NCI-H2107 (cell line): ENCODE measurements at regions not wholly inside any gene's neighbourhood (a gene's known extent, or its start where the extent isn't known, plus 50 kb on each side); places are given as distances from the start of the nearest gene placed in this dataset.
A peak's percentile ranks its signal among the peaks of the same experiment; 100 is the strongest.
"Not testable (repeated sequence)": the region's sequence is repeated elsewhere in the genome, so short reads cannot be mapped to it uniquely, and the experiment has no call there.

Source experiments
- DNase-seq: peaks from one replicate; lab custom pipeline; 2025; lab: John Stamatoyannopoulos, UW

DNA sequence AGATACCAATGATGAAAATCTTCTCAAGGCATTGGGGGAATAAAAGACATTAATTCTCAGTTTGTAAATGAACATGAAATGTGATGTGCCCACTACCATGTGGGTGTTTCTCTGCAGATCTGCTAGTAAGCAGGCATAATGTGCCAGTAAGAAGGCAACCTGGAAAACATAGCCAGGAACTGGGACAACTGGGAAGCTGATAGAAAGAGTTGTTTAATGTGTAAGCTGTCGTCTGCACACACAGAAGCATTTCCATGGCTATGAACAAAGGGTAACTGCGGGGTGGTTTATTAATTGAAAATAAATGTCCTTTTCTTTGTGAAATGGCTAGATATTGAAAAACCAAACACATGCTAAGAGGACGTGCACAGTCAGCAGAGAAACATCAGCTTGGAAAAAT lies 52.0 kb downstream of the ZC3H11B start:
- no peak for DNase-seq

GRCh38 chr1:219559899-219560298 lies 53.0 kb downstream of the ZC3H11B start:
- DNase-seq: no peak

DNA sequence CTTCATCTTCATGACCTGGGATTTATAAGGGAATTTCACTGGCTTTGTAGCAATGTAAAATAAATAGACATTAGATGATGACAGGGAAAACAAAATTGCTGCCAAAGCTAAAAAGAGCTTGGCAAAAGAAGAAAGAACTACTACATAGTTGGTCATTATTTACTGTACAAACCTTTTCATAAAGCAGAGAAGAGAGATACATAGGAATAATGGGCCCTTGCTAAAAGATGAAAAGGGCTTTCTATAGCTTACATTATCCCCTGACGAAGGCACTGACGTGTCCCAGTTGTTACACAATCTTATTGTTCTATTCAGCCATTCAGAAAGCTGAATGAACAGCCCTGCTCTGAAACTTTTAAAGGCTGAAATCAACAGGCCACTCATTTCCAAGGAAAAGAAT lies 57.1 kb downstream of the ZC3H11B start:
- DNase-seq: no peak

DNA sequence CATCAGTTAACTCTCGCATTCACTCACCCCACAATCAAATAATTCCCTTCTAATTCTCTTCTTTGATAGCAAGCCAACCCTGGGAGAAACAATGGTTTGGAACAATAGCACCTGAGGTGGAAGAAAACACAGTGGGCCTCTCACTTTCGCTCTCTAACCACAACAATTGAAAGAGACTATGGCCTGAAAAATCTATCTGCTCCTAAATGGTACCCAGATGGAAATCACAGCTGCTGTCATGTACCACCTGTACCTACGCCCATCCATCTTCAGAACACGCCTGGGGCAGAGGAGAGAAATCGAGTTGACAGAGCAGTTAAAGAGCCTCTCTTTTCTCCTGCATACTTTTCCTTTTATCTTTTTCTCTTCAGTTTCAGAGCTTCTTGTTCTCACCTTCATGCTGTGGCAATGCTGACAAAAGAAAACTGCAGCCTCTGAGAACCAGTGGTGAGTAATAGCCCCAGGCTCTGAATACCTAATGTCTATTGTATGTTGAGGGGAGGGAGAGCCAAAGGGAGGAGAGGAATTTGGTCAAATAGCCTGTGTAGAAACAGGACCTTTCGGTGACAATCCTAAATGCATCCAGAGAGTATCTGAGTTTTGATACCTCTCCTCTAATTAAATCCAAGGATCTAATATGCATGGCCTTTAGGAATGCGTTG lies 57.7 kb downstream of the ZC3H11B start:
- no peak for DNase-seq

DNA sequence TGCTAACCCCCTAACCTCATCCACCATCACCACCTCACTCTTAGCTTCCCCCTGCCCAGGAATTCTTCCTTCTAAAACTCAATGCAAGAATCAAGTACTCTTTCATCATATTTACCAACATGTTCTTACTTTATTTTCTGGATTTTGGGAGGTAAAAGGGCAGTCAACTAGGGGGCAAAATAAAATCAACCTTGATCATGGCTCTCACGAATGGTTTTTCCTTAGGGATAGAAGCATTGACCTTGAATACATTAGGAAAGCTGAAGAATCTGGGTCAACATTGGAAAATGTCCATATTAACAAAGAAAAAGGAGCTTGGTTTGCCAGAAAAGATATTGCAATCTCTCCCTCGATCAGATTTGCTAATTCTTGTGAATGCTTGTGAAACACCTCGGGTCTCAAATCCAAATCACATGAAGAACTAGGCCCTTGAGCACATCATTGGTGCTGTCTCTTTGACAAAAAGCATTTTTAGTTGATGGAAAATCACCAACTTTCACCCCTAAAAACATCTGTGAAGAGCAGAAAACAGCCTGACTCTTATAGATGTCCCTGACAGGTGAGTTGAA lies 58.9 kb downstream of the ZC3H11B start:
- no peak for DNase-seq

GRCh38 chr1:219550201-219550600 lies 62.7 kb downstream of the ZC3H11B start:
- DNase-seq: no peak

DNA sequence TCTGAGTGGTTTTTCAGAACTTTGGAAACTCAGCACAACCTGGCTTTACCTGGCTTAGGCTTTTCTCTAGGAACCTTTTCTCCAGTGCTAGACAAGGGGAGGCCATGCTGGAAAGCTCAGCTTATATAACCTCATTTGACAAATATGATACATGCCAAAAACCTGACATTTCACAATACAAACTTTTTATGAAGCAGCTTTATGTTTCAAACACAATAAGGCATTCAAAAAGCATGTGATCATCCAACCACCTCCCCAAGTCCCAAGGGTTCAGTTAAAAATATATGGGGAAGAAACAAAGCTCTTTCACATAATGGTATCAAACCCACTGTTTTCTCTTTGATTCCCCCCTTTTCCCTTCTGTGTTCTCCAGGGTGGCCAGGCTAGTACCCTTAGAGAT lies 63.7 kb downstream of the ZC3H11B start:
- DNase-seq: no peak

- no peak for DNase-seq
Observed at GRCh38 chr1:219548386-219548785, 64.5 kb downstream of the ZC3H11B start.

- DNase-seq: not testable (repeated sequence)
Observed at GRCh38 chr1:219545756-219546155, 67.1 kb downstream of the ZC3H11B start.

DNA sequence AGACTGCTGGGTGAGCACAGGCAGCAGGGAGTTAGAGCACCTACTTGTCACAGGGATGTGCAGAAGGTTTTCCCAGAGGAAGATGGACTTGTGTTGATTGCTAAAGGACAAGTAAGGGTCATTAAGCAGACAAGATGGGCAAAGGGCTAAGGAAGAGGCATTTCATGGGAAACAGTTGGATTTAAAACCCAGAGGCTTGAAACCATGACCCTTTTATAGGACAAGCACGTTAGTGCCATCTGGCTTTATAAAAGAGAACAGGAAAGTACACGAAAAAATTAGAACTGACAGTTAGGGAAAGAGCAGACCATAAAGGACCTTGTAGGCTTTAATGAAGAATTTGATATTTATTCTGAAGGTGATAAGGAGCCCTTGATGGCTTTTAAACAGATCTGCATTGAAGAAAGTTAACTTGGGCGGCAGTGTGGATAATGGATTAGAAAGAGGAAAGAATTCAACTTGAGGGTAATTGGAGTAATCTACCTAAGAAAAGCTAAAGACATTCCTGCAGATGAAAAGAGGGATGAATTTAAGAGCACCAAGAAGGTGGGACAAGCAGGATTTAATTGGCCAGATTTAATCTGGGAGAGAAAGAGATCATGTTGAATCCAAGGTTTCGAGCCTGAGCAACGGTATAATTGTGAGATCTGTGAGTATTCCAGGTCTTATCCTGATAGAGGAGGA lies 68.6 kb downstream of the ZC3H11B start:
- no peak for DNase-seq

GRCh38 chr1:219542828-219543518 lies 69.9 kb downstream of the ZC3H11B start:
- no peak for DNase-seq

DNA sequence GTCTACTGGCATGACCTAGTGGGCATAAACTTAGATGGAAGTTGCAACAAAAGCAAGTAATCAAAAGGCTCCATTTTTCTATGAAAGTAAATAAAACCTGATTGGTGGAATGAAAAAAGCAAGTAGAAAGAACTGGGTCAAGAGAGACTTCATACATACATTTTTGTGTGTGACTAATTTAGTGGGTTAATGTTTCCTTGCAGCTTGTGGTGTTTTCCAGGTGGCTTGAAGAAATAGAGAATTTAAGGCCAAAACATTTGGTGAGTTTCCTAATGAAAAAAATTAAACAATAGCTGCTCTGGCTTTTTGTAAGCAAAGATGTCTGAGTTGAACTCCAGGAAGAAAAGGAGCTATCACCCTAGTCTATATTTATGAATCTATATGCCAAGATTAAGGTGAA lies 71.0 kb downstream of the ZC3H11B start:
- DNase-seq: no peak

DNA sequence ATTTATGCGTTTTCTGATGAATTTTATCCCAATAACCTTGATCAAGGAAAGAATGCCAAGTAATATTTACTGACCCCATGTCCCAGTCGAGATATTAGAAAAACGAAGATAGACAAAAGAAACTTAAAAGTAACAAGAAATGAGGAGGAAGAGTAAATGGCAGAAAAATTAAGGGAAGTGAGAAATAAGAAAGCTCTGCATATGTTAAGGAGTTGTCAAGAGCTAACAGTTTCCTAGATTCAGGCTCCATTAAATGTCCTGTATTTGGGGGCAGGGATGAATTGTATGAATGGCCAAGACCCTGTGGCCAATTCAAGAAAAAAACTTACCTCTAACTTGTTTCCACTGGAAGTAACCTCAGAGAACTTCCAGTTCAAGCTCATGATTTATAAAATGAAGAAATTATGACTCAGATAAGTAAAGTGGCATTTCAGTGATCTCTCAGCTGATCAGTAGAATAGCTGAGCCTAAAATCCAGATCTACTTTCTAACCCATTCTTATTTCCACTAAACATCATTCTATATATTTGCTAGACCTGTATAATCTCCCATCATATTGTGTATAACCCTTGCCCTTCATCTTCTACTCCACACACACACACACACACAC lies 73.2 kb downstream of the ZC3H11B start:
- DNase-seq: no peak

DNA sequence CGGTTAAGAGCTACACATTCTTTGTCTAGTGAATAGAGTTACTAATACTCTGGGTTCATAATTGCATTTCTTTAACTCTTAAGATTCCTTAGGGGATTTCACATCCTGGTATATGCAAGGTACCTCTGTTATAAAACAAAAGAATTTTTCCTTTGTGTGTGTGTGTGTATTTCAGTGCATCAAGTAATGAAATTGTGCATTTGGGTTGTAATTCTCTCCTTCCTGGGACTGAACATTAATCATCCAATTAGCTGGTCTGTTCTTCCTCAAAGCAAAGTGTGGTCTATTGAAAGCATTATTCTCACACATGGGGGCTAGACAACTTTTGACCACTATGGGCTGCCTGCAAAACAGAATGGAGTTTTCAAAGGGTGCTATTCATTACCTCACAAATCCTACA lies 74.0 kb downstream of the ZC3H11B start:
- no peak for DNase-seq

GRCh38 chr1:219537223-219537631 lies 75.7 kb downstream of the ZC3H11B start:
- no peak for DNase-seq

GRCh38 chr1:219536038-219536437 lies 76.9 kb downstream of the ZC3H11B start:
- no peak for DNase-seq

GRCh38 chr1:219534991-219535390 lies 77.9 kb downstream of the ZC3H11B start:
- DNase-seq: no peak

DNA sequence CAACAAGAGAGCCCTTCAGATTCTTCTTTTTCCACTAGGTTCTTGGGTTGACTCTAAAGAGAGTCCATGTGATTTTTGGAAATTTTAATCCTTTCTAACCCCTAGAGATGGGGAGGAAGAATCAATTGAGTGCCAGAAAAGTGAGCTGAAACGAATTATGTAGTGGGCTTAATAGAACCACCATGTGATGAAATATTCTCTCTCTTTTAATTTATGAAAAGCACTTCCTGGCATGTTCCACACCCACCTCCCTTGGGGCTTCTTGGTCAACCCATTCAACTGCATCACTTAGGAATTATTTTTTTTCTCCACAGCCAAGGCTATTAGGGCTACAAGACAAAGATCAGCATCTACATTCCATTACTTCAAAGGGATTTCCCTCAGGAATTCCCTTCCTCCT lies 79.6 kb downstream of the ZC3H11B start:
- no peak for DNase-seq

- peak; percentile 31 for DNase-seq
Observed at GRCh38 chr1:219529116-219529515, 83.8 kb downstream of the ZC3H11B start.

DNA sequence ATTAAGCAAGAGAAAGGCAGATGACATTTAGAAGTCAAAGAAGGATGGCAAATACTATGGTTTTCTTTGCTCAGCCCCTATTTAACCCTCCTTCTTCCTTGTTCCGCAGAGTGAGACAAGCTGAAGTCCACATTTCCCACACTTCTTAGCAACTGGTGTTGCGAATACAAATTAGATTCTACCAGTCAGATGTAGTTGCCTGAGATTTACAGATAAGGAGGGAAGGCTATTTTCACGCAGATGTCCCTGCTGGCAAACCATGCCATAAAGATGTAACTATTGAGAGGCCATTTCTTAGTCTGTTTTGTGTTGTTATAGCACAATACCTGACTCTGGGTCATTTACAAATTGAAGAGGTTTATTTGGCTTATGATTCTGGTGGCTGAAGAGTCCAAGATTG lies 84.3 kb downstream of the ZC3H11B start:
- DNase-seq: no peak

DNA sequence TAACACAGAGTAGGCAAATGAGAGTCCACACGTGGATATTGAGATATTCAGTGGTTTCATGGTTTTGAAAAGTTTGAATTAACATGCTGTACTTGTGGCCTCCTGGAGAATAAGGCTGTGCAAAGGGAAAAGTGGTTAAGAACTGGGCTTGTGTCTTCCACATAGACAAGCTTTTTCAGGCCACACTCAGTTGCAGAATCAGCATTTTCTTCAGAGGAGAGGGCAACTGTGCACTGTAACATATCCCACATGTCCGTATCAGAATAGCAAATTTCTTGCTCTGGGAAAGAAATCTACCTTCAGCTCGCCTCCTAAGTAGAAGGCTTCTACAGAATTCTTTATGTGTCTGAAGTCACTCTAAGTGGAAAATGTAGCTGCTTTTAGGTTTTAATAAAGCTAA lies 84.9 kb downstream of the ZC3H11B start:
- no peak for DNase-seq

GRCh38 chr1:219526074-219526473 lies 86.8 kb downstream of the ZC3H11B start:
- no peak for DNase-seq

DNA sequence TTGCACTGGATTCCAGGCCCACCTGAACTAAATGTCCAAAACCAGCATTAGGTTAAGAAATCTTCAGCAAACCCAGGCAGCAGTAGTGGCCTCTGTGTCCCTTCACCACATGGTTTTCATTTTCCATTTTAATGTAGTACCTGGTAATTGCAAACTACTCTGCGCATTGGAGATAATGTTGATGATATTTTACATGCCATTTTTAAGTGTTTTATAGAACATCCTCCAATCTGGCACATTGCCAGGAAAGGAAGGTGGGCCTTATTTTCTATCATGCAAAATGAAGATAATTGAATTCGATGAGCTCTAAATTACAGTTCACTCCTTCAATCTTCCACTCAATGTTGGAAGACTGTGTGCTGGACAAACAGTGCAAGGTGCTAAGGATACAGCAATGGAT lies 89.5 kb downstream of the ZC3H11B start:
- DNase-seq: no peak
